ENCODE measurements at regions not wholly inside any gene's neighbourhood (a gene's known extent, or its start where the extent isn't known, plus 50 kb on each side); places are given as distances from the start of the nearest gene placed in this dataset.
A peak's percentile ranks its signal among the peaks of the same experiment; 100 is the strongest.

GRCh38 chrX:144681501-144681900, 565.8 kb upstream of the SPANXN1 start:
- no peaks in the 10 kb centered on the region for H3K36me3 ChIP-seq (replicated peaks)
- H3K27ac ChIP-seq, result no peak overlapping the region
- in situ Hi-C loops (cut with HindIII; ENCODE audit: low pct_ligation_motif_present, low sequenced_read_pairs), result no loop called here
- H3K4me3 ChIP-seq (ENCODE audit: low read depth, low read length), result no peak overlapping the region
- DNase-seq, result peak; percentile 5
- H3K27me3 ChIP-seq (replicated peaks), result no peaks in the 10 kb centered on the region
- no peak for TF ChIP-seq CTCF (IDR thresholded peaks at IDR 0.05; ENCODE audit: low read depth, low read length, missing control alignments)

GRCh38 chrX:144683247-144683646, 564.1 kb upstream of the SPANXN1 start:
- TF ChIP-seq CTCF (IDR thresholded peaks at IDR 0.05; ENCODE audit: low read depth, low read length, missing control alignments), result no peak
- H3K27ac ChIP-seq, result no peak overlapping the region
- no peaks in the 10 kb centered on the region for H3K36me3 ChIP-seq (replicated peaks)
- no peaks in the 10 kb centered on the region for H3K27me3 ChIP-seq (replicated peaks)
- DNase-seq, result no peak
- H3K4me3 ChIP-seq (ENCODE audit: low read depth, low read length), result no peak overlapping the region
- in situ Hi-C loops (cut with HindIII; ENCODE audit: low pct_ligation_motif_present, low sequenced_read_pairs), result no loop called here

- H3K36me3 ChIP-seq (replicated peaks), result no peaks in the 10 kb centered on the region
- DNase-seq, result no peak
- in situ Hi-C loops (cut with HindIII; ENCODE audit: low pct_ligation_motif_present, low sequenced_read_pairs), result no loop called here
- no peaks in the 10 kb centered on the region for H3K27me3 ChIP-seq (replicated peaks)
- no peak for TF ChIP-seq CTCF (IDR thresholded peaks at IDR 0.05; ENCODE audit: low read depth, low read length, missing control alignments)
- H3K4me3 ChIP-seq (ENCODE audit: low read depth, low read length), result no peak overlapping the region
- no peak overlapping the region for H3K27ac ChIP-seq
These were observed 537.5 kb upstream of the SPANXN1 start for GRCh38 chrX:144709841-144710240.

- DNase-seq, result no peak
- no peak overlapping the region for H3K4me3 ChIP-seq (ENCODE audit: low read depth, low read length)
- in situ Hi-C loops (cut with HindIII; ENCODE audit: low pct_ligation_motif_present, low sequenced_read_pairs), result no loop called here
- H3K27me3 ChIP-seq (replicated peaks), result no peaks in the 10 kb centered on the region
- H3K27ac ChIP-seq, result no peak overlapping the region
- no peaks in the 10 kb centered on the region for H3K36me3 ChIP-seq (replicated peaks)
- no peak for TF ChIP-seq CTCF (IDR thresholded peaks at IDR 0.05; ENCODE audit: low read depth, low read length, missing control alignments)
These were observed 532.0 kb upstream of the SPANXN1 start for GRCh38 chrX:144715337-144715736.

- no peak for TF ChIP-seq CTCF (IDR thresholded peaks at IDR 0.05; ENCODE audit: low read depth, low read length, missing control alignments)
- Histone ChIP-seq H3K36me3 (replicated peaks) (no peaks in the 10 kb centered on the region), H3K27ac (no peak overlapping the region), H3K4me3 (ENCODE audit: low read depth, low read length) (no peak overlapping the region), H3K27me3 (replicated peaks) (no peaks in the 10 kb centered on the region)
- in situ Hi-C loops (cut with HindIII; ENCODE audit: low pct_ligation_motif_present, low sequenced_read_pairs), result no loop called here
- no peak for DNase-seq
These were observed 531.1 kb upstream of the SPANXN1 start for GRCh38 chrX:144716187-144716586.

- in situ Hi-C loops (cut with HindIII; ENCODE audit: low pct_ligation_motif_present, low sequenced_read_pairs), result no loop called here
- no peaks in the 10 kb centered on the region for H3K36me3 ChIP-seq (replicated peaks)
- no peak for TF ChIP-seq CTCF (IDR thresholded peaks at IDR 0.05; ENCODE audit: low read depth, low read length, missing control alignments)
- no peak overlapping the region for H3K4me3 ChIP-seq (ENCODE audit: low read depth, low read length)
- no peak for DNase-seq
- no peak overlapping the region for H3K27ac ChIP-seq
- no peaks in the 10 kb centered on the region for H3K27me3 ChIP-seq (replicated peaks)
These were observed 529.6 kb upstream of the SPANXN1 start for GRCh38 chrX:144717682-144718081.
